ENCODE measurements at regions not wholly inside any gene's neighbourhood (a gene's known extent, or its start where the extent isn't known, plus 50 kb on each side); places are given as distances from the start of the nearest gene placed in this dataset.

GRCh38 chr13:53249236-53249635 lies 220.6 kb downstream of the OLFM4 start:
- H3K9me1 ChIP-seq (replicated peaks; ENCODE audit: control insufficient read depth, extremely low read depth, insufficient read depth, low read length): no peaks in the 10 kb centered on the region
- H3K36me3 ChIP-seq (ENCODE audit: control insufficient read depth in 2 of 2, extremely low read depth in 1 of 2, insufficient read depth in 2 of 2, low read length in 2 of 2): no peaks in the 10 kb centered on the region
- H3K9me3 ChIP-seq (replicated peaks; ENCODE audit: control insufficient read depth, insufficient read depth, low read length): no peaks in the 10 kb centered on the region
- ChIA-PET POLR2A (no interaction called here), CTCF (no interaction called here)
- H3K4me2 ChIP-seq (ENCODE audit: insufficient read depth, low read length): no peak overlapping the region
- H4K20me1 ChIP-seq (replicated peaks; ENCODE audit: control insufficient read depth, extremely low read depth, insufficient read depth, low read length): no peaks in the 10 kb centered on the region
- dilution Hi-C loops (cut with MboI; ENCODE audit: extremely low pct_ligation_motif_present, low sequenced_read_pairs): no loop called here
- no peak for DNase-seq (ENCODE audit: low read depth, low spot score)
- TF ChIP-seq MYC (IDR thresholded peaks at IDR 0.05; ENCODE audit: low read depth, low read length) (no peak), EZH2 (IDR thresholded peaks at IDR 0.05; ENCODE audit: borderline replicate concordance, low read depth, low read length, severe bottlenecking) (no peak), CTCF (IDR thresholded peaks at IDR 0.05; ENCODE audit: extremely low read depth in 1 of 2, insufficient read depth in 1 of 2, low read depth in 1 of 2, low read length in 2 of 2) (no peak), FOS (IDR thresholded peaks at IDR 0.05; ENCODE audit: borderline replicate concordance, insufficient read depth, low read length) (no peak), POLR2A (IDR thresholded peaks at IDR 0.05; ENCODE audit: low read depth, low read length) (no peak), GATA2 (IDR thresholded peaks at IDR 0.05; ENCODE audit: insufficient read depth, insufficient read length, low read depth, low read length) (no peak), JUN (IDR thresholded peaks at IDR 0.05; ENCODE audit: borderline replicate concordance, insufficient read depth, insufficient read length, low read depth) (no peak), POLR2AphosphoS5 (IDR thresholded peaks at IDR 0.05; ENCODE audit: insufficient read depth, low read depth, low read length) (no peak)
- TF ChIP-seq, protein P1, sequence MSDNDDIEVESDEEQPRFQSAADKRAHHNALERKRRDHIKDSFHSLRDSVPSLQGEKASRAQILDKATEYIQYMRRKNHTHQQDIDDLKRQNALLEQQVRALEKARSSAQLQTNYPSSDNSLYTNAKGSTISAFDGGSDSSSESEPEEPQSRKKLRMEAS (IDR thresholded peaks at IDR 0.05; ENCODE audit: insufficient read depth, insufficient read length): no peak
- H3K4me3 ChIP-seq (replicated peaks in 1 of 3; ENCODE audit: insufficient read depth in 1 of 3, low read depth in 1 of 3, low read length in 3 of 3): no peak overlapping the region
- H3K79me2 ChIP-seq (ENCODE audit: control insufficient read depth, insufficient read depth, low read length): no peaks in the 10 kb centered on the region
- H3K9ac ChIP-seq (replicated peaks; ENCODE audit: extremely low read depth, insufficient read depth, low read length): no peak overlapping the region
- no peak for FAIRE-seq
- intact Hi-C loops (cut with micrococcal nuclease): no loop called here
- H3K4me1 ChIP-seq (ENCODE audit: control insufficient read depth, extremely low read depth, insufficient read depth, low read length): no peaks in the 10 kb centered on the region
- H3K27me3 ChIP-seq (ENCODE audit: control insufficient read depth in 2 of 2, insufficient read depth in 2 of 2, low read length in 2 of 2): no peaks in the 10 kb centered on the region
- no peak overlapping the region for H2AFZ ChIP-seq (ENCODE audit: low read depth, low read length)
- no peak overlapping the region for H3K27ac ChIP-seq (ENCODE audit: insufficient read depth, low read depth, low read length)
- BruUV-seq (replicated peaks): no TSS peak
